Activated CD4-positive, alpha-beta T cell treated with anti-CD3 and anti-CD28 coated beads, Interleukin-2, amount 50 U/mL, for 24 hours (primary cell): ENCODE measurements at regions not wholly inside any gene's neighbourhood (a gene's known extent, or its start where the extent isn't known, plus 50 kb on each side); places are given as distances from the start of the nearest gene placed in this dataset.
"Not testable (repeated sequence)": the region's sequence is repeated elsewhere in the genome, so short reads cannot be mapped to it uniquely, and the experiment has no call there.

ENCODE experiments used
- DNase-seq, 2 donors: peaks; one replicate each; pipeline ENCODE4 v3.0.0-alpha.2; 2020; ENCODE audit warnings: low read depth in 1 of 2, low spot score in 1 of 2

DNA sequence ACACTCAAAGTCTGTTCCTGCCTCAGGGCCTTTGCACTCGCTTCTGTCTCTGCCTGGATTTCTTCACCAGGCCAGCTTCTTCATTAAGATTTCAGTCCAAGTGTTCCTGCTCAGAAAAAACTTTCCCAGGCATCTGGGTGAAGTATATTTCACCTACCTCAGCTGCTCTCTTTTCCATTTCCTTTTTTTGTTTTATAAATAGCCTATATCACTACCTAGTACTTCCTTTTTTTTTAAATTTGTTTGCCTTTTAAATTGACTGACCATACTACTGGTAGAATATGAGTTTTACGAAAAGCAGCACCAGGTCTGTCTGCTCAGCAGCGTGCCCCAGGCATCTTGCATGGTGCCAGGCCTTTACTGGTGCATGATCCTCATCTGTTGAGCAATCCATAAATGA lies 1064.4 kb downstream of the UQCRFS1 start:
- no peak for DNase-seq

DNA sequence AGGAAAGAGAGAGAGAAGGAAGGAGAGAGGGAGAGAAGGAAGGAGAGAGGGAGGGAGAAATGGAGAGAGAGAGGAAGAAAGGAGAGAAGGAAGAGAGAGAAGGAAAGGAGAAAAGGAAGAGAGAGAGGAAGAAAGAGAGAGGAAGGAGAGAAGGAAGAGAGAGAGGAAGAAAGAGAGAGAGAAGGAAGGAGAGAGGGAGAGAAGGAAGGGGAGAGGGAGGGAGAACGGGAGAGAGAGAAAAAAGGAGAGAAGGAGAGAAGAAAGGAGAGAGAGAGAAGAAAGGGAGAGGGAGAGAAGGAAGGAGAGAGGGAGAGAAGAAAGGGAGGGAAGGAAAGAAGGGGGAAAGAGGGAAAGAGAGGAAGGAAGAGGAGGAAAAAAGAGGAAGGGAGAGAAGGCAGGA lies 1070.7 kb downstream of the UQCRFS1 start:
- no peak for DNase-seq

DNA sequence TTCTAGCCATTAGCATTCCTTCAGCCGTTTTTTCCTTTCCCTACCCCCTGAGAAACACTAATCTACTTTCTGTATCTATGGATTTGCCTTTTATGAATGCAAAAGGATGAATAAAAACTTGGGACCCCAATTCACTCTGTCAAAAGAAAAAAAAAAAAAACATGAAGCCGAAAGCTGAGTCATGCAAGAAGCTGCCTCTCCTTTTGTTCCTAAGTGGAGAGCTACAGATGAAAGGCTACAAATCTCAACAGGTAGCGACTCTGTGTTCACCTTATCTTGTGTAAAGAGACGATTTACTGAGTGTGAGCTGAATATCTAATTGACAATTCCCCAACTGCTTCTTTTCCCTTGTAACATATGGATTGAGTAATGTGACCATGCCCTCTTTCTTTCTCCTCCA lies 1072.8 kb downstream of the UQCRFS1 start:
- no peak for DNase-seq

- no peak for DNase-seq
Measured at GRCh38 chr19:28137772-28138171, 1075.2 kb downstream of the UQCRFS1 start.

DNA sequence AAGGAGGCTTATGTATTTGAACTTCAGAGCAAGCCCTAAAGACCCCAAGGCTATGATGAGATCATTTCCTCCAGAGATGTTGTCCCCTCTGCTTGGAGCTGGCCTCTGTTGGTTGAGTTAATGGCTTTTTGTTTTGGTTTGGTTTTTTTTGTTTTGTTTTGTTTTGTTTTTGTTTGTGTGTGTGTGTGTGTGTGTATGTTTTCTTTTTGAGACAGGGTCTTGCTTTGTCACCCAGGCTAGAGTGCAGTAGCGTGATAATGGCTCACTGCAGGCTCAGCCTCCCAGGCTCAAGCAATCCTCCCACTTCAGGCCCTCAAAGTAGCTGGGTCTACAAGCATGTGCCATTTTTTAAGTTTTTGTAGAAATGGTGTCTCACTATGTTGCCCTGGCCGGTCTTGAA lies 1076.2 kb downstream of the UQCRFS1 start:
- DNase-seq: no peak

GRCh38 chr19:28135825-28136224 lies 1077.1 kb downstream of the UQCRFS1 start:
- no peak for DNase-seq

- no peak for DNase-seq
Measured at GRCh38 chr19:28134311-28134710, 1078.6 kb downstream of the UQCRFS1 start.

GRCh38 chr19:28130881-28131280 lies 1082.1 kb downstream of the UQCRFS1 start:
- DNase-seq: not testable (repeated sequence)

DNA sequence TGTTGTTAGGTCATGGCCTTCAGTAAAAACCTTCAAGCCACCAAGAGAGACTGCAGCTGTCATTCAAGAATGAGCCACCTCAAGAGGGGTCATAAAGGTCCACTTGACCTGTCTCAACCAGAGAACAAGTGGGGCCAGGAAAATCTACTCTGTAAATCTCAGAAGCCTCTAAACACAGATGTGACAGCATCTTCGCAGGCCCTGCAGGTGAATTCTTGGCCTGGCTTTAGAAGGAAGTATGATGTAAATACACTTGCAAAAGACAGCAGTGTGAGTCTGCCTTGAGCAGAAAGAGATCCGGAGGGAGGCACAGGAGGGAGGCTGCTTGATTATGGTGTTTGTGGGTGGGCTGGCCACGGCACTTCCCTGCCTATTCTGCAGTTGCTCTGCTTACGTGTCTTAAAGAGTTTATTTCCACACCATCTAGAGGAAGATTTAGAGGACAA lies 1082.9 kb downstream of the UQCRFS1 start:
- DNase-seq: no peak

DNA sequence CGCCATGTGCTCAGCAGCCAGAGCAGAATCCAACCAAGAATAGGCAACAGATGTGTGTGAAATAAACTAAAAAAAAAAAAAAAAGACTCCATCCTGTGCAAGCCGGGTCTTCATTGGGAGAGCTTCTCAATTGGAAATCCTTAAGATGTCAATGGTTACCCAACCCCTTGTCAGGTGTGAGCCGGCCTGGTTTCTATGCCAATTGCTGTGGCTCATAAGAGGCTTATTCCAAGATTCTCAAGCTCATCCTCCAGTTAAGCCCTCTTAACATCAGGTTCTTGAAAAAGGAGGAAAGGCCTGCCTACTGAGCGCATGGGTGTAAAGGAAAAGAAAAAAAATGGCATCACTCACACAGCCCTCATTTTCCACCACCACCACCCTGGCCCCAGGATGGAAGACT lies 1084.6 kb downstream of the UQCRFS1 start:
- DNase-seq: no peak

DNA sequence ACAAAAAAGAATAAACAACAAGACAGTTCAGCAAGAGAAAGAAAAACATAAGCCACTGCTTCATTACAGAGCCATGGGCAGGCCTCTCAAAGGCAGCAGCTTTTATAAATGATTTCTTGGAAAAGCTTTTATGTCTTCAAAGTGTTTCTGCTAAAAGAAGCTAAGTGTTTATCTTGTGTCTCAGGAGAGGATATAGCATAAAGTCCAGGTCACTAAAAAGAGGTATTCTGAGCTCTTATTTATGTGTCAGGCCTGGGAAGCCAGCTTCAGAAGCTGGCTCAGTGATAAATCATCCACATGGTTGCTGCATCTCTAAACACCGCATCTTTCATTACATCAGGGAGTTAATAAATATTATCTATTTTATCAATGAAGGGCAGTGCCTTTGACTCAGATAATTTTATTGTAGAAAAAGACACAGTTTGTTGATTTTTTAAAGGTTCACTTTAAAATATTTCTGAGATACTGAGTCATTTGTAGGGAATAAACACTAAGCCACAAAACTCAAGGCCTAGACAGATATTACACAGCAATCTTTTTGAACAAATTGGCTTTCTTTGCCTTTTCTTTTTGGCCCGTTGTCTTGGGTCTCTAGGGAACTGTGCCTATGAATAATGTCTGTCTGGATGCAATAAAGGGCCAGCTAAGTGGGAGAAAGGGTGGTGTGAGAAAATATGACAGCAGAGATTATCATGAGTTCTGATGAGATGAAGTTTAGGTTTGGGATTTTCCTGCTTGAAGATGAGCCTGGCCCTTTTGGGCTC lies 1086.6 kb downstream of the UQCRFS1 start:
- no peak for DNase-seq

DNA sequence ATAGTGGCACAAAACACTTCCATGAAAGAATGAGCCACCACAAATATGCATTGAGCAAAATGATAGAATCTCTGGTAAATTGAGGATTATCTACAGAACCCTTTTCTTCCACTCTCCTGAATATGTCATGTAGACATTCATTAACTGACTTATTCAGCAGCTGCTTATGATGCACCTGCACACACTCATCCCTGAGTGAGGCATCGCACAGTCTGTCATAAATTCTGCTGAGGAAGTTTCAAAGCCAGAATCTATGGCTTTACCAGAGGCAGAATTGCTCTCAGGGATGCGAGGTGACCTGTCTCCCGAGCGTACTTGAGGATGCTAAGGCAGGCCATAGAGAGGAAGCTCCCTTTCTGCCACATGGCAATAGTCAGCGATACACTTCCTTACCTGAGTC lies 1090.2 kb downstream of the UQCRFS1 start:
- DNase-seq: no peak

- no peak for DNase-seq
Measured at GRCh38 chr19:28118235-28118634, 1094.7 kb downstream of the UQCRFS1 start.

DNA sequence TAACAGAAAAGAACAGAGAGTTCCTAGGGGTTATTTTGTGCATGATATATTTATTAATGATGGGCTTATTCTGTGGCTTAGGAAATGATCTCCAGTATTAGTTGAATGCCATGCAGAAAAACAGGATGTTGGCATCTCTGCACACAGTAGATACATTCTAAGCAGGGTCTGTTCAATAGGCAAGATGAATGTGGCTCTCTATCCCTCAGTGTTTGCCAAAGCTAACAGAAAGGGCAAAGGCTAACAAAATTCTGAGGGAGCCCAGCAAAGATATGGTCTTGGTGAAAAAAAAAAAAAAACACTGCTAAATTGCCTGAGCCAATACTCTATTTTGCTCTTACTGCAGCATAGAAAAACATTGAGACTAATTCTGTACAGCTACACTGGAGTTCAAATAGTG lies 1095.8 kb downstream of the UQCRFS1 start:
- DNase-seq: no peak

GRCh38 chr19:28116379-28116778 lies 1096.6 kb downstream of the UQCRFS1 start:
- DNase-seq: not testable (repeated sequence)

DNA sequence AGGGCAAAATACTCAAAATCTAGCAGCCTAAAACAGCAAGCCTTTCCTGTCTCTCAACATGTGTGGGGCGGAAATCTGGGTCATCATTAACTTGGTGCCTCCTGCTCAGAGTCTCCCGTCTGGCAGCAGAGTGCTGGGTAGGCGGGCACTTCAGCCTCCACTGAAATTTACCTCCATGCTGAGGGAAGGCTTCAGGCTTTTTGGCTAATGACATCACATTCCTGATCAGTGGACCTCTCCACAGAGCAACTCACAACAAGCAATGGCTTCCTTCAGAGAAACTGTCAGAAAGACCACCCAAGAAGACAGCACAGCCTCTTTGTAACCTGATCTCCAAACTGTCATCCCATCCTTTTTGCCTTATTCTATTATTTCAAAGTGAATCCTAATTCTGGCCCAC lies 1109.0 kb downstream of the UQCRFS1 start:
- DNase-seq: no peak

- DNase-seq: not testable (repeated sequence)
Measured at GRCh38 chr19:28084659-28085157, 1128.2 kb downstream of the UQCRFS1 start.

GRCh38 chr19:28076628-28077027 lies 1136.3 kb downstream of the UQCRFS1 start:
- no peak for DNase-seq

GRCh38 chr19:28075229-28075628 lies 1137.7 kb downstream of the UQCRFS1 start:
- no peak for DNase-seq

DNA sequence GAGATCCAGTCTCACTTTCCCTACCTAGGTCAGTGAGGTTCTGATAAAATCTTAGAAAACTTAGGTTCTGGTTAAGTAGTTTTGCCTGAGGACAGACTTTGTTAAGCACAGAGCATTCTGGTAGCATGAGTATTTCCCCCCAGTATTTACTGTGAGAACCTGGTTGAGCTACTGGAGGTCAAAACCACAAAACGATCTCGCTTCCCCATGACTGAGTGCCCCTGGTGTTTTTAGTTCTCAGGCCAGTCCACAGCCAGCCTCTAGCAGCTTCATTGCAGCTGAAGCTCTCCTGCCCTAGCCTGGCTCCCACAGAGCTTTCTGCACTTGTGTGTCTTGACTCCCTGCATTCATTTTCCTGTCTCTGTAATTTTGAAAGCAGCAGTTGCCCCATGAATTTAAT lies 1138.2 kb downstream of the UQCRFS1 start:
- no peak for DNase-seq

DNA sequence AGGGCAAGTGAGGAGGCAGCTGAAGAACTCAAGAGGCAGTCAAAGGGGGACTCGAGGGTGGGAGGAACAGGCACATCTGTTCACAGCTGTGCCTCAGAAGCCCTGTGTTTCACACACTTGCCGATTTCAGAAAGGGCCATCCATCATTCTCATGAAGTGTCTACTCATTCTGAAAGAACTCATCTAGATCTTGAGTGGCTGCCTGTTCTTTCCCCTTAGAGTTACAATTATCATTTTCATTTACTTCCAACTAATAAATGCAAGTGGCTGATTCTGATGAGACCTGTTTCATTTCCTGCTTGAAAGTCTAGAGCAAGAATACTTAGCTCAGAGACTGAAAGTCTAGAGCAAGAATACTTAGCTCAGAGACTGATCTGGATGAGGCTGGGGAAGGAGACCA lies 1145.1 kb downstream of the UQCRFS1 start:
- DNase-seq: no peak

- no peak for DNase-seq
Measured at GRCh38 chr19:28066988-28067387, 1146.0 kb downstream of the UQCRFS1 start.

DNA sequence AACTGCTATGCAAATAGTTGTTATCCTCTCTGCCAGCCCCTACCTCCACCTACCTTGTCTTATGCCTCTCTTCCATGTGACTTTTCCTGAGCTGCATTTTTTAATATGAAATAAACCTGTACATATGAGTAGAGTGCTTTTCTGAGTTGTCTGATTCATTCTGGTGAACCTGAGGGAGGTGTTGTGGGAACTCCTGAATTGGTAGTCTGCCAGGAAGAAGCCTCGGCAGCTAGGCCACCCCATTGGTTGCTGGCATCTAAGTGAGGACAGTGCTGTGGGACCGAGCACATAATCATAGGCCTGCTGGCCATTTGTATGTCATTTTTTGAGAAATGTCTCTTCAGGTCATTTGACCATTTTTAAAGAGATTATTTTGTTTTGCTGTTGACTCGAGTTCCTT lies 1146.8 kb downstream of the UQCRFS1 start:
- DNase-seq: no peak
